ENCODE measurements at regions not wholly inside any gene's neighbourhood (a gene's known extent, or its start where the extent isn't known, plus 50 kb on each side); places are given as distances from the start of the nearest gene placed in this dataset.
"Not testable (repeated sequence)": the region's sequence is repeated elsewhere in the genome, so short reads cannot be mapped to it uniquely, and the experiment has no call there.

DNA sequence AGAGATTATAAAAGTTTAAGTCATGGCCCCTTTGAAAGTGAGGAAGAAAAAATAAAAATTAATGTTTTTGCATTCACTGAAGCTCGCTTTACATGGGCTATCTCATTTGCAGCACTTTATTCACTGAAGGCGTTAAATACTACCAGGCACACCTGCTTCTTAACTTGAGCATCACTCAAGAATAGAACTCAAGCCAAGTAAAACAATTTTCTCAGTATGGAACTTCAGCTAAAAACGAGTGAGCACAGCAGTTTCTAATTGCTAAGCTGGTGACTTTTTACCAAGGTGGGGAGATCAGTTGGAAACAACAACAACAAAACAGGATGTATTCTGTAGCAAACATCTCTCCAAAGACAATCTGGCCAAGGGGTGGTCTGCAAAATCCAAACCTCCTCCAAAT lies 405.6 kb downstream of the RAB38 start:
- FAIRE-seq (no peak), DNase-seq (ENCODE audit: low spot score) (no peak)

GRCh38 chr11:87767615-87768014 lies 407.6 kb downstream of the RAB38 start:
- FAIRE-seq: no peak
- DNase-seq (ENCODE audit: low spot score): no peak

DNA sequence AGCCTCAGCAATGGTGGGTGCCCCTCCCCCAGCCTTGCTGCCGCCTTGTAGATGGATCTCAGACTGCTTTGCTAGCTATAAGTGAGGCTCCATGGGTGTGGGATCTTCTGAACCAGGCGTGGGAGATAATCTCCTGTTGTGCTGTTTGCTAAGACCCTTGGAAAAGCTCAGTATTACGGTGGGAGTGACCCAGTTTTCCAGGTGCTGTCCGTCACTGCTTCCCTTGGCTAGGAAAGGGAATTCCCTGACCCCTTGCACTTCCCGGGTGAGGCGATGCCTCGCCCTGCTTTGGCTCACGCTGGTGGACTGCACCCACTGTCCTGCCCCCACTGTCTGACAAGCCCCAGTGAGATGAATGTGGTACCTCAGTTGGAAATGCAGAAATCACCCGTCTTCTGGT lies 411.2 kb downstream of the RAB38 start:
- not testable (repeated sequence) for DNase-seq (ENCODE audit: low spot score); FAIRE-seq

- no peak for DNase-seq (ENCODE audit: low spot score)
- FAIRE-seq: no peak
These were observed 420.6 kb downstream of the RAB38 start for GRCh38 chr11:87754685-87755084.

GRCh38 chr11:87753143-87753542 lies 422.1 kb downstream of the RAB38 start:
- no peak for DNase-seq (ENCODE audit: low spot score)
- FAIRE-seq: no peak

DNA sequence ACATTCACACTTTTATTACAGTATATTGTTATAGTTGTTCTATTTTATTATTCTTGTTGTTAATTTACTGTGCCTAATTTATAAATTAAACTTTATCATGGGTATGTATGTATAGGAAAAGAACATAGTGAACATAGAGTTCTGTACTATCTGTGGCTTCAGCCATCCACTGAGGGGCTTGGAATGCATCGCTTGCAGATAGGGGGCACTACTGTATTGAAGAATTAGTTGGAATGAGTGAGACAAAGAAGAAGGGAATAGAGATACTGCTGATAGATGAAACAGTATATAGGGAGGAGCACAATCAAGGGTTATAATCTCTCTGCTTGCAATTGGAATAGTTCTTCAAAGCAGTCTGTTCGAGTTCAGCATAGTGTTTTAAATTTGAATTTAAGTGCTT lies 432.2 kb downstream of the RAB38 start:
- no peak for DNase-seq (ENCODE audit: low spot score)
- FAIRE-seq: no peak

DNA sequence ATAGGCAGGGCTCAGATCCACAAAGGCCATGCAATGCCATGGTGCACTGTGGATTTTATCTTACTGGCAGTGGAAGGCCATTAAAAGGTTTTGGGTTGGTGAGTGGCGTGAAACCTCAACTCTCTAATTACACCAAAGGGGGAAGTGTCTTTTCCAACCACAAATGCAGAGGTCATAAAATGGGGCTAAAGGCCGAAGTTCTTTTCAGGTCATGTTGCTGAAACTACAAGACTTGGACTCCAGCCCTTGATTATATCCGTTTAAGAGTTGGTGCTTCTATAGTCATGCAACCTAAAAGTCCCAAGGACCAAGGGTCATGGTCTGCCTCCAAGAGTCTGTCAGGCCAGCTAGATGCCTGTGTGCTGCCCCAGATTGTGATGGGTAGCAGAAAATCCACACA lies 434.3 kb downstream of the RAB38 start:
- no peak for DNase-seq (ENCODE audit: low spot score)
- FAIRE-seq: no peak

GRCh38 chr11:87740451-87740850 lies 434.8 kb downstream of the RAB38 start:
- FAIRE-seq: no peak
- no peak for DNase-seq (ENCODE audit: low spot score)

DNA sequence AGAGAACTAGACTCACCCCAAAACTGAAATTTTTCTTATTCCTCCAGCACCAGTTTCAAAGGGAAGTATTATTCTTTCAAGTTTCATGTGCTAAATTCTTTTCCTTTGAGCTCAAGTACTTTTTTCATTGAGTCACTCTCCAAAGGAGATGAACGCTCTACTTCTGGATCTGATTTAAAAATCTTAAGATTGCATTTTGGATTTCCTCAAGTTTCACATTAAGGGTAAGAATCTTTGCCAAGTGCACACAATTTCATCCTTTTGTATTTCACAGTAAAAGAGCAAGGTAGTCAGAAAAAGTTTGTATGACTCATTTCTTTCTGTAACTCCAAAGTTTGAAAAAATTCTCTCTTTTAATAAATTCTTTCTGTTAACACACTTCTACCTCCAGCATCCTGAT lies 435.5 kb downstream of the RAB38 start:
- no peak for FAIRE-seq
- no peak for DNase-seq (ENCODE audit: low spot score)

DNA sequence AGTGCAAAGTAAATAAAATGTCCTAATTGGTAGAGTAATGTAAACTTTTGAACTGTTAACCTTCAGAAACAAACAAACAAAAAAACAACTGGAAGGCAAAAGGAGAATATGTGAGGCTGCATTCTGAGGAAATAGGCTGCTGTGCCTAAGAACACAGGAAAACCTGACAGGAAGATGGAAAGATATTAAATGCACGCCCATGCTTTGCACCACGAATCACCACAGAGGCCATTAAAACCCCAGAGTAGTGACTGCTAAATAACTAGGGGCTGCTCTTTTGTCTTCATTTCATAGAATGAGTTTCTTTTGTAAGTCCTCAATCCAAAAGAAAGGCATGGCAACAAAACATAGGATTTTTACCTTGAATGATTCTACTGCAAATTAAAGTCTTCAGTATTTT lies 436.0 kb downstream of the RAB38 start:
- no peak for DNase-seq (ENCODE audit: low spot score)
- FAIRE-seq: no peak

DNA sequence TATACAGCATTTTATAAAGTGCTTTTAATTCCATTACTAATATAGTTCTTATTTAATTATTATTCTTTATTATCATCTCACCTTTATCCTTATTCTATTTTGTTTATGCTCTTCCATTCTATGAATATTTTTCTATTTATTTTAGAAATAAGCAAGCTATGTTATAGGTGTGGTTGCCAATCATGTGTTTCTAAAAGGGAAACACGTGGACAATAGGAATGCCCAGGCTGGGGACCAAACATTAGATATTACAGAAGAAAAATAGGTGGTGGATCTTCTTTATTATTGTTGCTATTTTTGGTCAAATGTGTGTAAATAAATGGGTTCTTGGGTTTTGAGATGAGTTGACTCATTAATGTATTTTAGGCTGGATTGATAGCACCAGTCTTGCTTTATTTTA lies 438.3 kb downstream of the RAB38 start:
- no peak for FAIRE-seq

GRCh38 chr11:87726506-87726905 lies 448.7 kb downstream of the RAB38 start:
- FAIRE-seq: no peak
- DNase-seq (ENCODE audit: low spot score): no peak

More for the DNA sequence above, 438.3 kb downstream of the RAB38 start:
- no peak for DNase-seq (ENCODE audit: low spot score)

DNA sequence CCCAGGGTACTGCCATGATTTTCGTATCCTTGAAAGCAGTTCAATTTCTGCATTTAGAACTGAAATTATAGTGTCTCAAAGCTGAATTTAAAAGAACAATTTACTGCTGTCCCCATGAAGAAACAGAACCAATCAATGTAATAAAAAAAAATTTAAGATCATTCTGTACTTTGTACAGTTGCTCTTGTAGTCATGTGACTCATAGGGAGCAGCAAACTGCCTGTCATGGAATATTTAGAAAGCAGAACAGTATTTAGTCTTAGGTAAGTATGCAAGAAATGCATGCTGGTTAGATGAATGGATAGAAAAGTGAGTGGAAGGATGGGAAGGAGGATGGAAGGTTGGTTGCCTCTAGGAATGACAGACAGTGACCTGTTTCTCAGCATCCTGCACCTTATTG lies 450.9 kb downstream of the RAB38 start:
- FAIRE-seq (no peak), DNase-seq (ENCODE audit: low spot score) (no peak)

DNA sequence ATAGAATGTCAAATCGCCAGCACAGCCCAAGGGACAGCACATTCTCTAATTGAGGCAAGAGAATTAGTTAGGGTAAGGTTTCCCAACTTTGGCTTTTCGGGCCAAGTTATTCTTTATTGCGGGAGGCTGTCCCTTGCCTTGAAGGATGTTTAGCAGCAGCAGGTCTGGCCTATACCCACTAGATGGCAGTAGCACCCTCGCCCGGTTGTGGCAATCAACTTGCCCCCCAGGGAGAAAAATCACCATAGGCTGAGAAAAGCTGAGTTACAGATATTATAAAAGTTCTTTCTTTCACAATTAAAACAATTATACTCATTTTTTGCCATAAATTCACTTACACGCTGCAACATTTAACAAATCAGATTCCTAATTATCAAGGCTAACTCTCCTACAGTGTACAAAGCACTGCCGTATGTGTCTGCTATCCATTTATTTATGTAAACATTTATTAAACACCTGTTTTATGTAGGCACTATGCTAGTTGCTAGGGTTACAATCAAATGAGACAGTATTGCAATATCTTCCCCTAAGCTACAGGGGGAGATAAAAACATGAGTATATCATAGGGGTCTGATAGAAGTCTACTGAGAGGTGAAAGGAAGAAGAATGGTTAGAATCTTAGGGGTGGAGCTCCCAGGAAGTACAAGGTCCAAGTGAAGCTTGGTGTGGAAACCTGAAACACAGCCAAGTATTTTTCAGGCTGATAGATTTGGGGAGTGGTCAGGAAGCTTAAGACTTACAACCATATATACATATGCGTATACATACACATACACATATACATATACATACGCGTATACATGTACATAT lies 452.3 kb downstream of the RAB38 start:
- peak; percentile 9 for DNase-seq (ENCODE audit: low spot score)
- FAIRE-seq: no peak

- FAIRE-seq: no peak
- DNase-seq (ENCODE audit: low spot score): no peak
These were observed 455.7 kb downstream of the RAB38 start for GRCh38 chr11:87719326-87720073.

DNA sequence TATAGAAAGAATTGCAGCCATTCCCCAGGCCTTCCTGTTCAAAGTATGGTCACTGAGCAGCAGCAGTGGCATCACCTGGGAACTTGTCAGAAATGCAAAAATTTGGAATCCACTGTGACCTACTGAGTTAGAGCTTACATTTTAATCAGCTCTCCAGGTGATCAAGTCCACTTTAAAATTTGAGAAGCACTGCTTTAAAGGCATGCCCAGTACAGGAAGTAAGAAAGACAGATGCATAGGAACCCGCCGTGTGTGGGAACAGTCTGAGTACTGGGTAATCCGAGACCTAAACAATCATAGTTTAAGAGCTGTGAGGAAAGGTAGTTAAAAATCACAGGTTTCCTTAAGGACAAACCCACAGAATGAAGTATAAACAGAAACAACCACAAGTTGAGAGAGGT lies 462.4 kb downstream of the RAB38 start:
- DNase-seq (ENCODE audit: low spot score) (no peak), FAIRE-seq (no peak)

- FAIRE-seq (no peak), DNase-seq (ENCODE audit: low spot score) (no peak)
These were observed 462.9 kb downstream of the RAB38 start for GRCh38 chr11:87712391-87712790.

GRCh38 chr11:87703589-87703988 lies 471.7 kb downstream of the RAB38 start:
- not testable (repeated sequence) for DNase-seq (ENCODE audit: low spot score); FAIRE-seq

GRCh38 chr11:87675993-87676392 lies 499.2 kb downstream of the RAB38 start:
- FAIRE-seq: no peak
- DNase-seq (ENCODE audit: low spot score): no peak

DNA sequence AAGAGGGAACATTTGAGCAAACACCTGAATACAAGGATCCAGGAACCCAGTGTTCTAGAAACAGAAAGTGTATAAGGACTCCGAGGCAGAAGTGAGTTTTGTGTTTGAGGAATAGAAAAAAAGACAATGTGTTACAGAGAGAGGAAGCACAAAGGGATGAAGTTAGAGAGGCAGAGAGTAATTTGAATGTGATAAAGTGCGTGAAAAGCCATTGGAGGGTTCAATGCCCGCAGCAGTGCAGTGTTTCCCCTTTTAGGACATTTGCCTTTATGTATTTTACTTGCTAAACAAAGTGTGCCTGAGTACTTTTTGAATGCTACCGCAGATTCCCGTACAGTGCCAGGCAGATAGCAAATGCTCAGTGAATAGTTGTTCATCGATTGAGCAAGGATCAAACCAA lies 508.5 kb downstream of the RAB38 start:
- no peak for DNase-seq (ENCODE audit: low spot score)
- no peak for FAIRE-seq

GRCh38 chr11:87662287-87662686 lies 513.0 kb downstream of the RAB38 start:
- FAIRE-seq (no peak), DNase-seq (ENCODE audit: low spot score) (no peak)

DNA sequence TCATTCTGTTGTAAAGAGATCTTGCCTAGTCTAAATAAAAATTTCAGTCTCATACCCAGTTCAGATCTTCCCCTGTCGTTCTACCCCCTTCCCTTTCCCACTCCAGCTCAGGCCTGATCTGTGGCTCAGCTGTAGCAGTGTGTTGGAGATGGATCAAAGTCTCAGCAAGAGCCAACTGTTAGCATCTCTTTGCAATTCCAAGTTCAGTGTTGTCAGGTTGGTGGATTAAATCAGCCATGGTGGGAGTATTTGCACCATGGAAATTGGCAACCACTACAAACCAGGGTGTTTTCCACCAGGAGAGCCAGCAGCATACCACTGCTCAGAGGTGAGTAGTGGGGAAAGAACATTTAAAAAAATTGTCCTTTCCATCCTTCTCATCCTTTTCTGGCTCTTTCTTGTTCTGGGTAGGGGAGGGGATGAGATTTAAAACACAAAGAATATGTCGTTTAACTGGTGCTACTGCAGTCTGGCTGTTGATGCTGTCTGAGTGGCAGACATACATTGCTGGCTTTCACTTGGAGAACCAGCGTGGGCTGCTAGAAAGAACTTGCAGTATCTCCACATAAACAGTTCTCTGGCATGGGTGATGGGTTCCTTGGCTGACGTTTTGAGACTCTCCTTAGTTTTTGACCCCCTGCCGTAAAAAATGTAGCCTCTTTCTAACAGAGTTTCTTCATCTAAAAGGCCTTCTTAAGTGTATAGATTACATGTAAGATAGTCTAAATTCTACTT lies 514.1 kb downstream of the RAB38 start:
- DNase-seq (ENCODE audit: low spot score): no peak

More for the DNA sequence above, 514.1 kb downstream of the RAB38 start:
- no peak for FAIRE-seq

Data from RCC 7860 (cell line).